ENCODE measurements at regions not wholly inside any gene's neighbourhood (a gene's known extent, or its start where the extent isn't known, plus 50 kb on each side); places are given as distances from the start of the nearest gene placed in this dataset.

DNA sequence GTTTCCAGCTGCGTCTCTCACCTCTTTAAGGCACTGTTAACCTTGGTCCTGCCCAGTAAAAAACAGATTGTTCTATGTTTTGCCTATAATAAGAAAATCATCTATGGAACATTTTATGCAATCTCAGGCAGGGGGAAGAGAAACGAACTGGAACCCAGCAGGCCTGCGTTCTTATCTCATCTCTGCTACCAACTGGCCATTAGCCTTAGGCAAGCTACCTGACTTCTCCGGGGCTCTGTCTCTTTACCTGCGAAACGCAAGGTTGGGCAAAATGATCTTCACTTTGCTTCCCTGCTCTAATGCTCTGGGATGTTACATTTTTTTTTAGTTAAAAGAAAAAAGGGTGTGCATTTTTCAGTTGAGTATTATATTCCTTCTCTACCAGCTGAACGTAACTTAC is 70.5 kb upstream of the WIPF1 start:
- no peak for DNase-seq (ENCODE audit: low read depth, low spot score)

DNA sequence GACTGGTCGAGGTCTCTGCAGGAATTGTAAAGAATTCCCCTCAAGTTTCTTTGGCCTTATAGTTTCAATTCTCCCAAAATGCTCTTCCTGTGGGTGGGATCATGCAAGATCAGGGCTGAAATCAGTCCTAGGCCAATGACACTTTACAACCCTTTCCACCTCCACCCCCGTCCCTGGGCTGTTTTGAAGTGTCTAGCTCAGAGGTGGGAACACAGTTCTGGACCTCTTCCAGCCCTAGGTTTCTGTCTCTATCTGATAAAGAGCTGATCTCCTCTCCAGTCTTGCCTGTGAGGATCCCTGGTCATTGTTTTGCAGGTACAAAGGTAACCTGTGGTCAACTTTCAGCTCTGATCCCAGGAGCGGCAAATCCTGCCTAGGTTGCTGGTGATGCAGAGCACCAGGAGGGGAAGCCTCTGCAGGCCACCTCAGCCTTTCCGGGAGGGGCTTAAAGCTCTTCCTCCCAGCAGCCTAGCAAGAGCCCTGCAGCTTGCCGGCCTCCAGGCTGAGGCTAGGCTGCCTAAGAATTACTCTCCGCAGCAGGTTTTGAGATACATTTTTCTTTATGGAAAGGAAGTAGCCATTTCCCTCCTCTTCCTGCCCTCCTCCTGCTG is 69.8 kb upstream of the WIPF1 start:
- no peak for DNase-seq (ENCODE audit: low read depth, low spot score)

DNA sequence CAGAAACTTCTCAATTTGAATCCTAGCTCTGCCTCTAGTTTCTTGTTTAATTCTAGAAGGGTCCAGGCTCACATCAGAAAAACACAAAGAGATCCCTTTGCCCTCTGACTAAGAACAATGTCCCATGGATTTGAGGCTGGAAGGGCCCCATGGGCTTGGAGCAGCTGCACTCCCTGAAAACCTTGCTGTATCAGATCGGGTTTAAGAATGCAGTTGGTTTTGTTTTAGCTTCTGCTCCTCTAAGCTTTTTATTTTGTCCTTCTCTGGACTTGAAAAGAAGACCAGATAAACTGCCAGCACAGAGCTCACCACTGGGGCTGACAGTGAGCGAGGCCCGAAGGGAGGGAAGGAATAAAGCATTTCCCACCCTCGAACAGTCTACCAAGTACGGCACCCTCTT is 69.2 kb upstream of the WIPF1 start:
- DNase-seq (ENCODE audit: low read depth, low spot score): no peak

DNA sequence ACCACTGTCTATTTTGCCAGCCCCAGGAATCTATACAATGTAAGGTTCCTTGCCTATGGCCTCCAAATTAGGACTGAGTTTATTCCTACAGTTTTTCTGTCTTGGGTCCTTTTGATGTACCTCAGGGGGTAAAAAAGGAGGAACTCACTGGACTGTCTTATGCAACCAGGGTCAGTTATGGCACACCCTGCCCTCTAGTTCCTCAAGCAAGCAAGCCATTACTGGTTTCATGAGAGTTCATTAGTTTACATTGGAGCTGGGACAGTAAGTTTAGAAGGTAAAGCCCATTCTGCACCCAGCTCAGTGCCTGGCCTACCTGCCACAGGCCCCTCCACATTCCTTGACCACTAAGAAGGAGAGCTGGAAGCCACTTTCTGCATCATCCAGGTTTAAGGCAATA is 68.7 kb upstream of the WIPF1 start:
- DNase-seq (ENCODE audit: low read depth, low spot score): no peak

DNA sequence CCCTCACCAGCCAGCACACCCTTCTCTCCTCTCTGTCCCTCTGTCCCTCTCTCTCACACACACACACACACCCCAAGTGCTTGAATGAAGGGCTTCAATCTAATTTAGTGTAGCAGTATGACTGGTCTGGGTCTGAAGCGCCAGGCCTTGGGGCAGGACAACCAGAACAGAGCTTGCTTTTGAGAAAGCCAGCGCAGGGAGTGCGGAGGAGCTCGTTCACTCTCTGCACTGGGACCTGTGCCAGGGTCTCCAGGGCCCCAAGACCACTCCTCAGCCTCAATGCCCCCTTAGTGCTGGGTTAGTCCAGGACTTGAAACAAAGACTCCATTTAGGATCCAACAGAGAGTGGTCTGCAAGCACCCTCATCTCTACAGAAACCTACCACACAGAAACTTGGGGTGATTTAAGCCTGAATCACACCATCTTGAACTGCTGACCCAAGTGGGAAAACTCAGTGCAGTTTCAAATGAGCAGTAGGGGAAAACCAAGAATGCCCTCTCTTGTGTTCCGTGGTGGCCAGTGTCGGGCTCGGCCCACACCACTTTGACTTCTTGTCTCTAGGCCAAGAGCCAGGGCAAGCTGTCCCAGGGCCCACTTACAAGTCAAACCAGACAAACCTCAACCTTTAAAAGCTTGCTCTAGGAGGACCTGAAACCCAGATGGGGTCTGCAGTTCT is 66.6 kb upstream of the WIPF1 start:
- DNase-seq (ENCODE audit: low read depth, low spot score): no peak

DNA sequence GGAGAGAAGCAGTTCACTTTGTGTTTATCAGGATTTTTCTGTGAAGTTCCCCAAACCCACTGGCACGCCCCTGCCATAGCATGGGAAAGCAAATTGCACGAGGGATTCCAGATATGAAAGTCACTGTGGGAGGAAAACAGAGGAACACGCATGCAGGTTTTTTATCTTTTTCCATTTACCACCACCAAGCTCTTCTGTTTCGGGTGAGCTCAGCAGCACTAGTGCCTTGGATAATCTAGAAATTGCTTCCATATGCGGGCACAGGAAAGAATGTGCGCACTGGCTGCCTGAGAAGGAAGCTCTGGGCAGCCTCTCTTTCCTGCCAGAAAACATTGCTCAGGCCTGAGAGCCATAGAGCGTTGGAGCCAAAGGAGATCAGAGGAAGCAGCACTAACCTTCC is 65.9 kb upstream of the WIPF1 start:
- DNase-seq (ENCODE audit: low read depth, low spot score): no peak

DNA sequence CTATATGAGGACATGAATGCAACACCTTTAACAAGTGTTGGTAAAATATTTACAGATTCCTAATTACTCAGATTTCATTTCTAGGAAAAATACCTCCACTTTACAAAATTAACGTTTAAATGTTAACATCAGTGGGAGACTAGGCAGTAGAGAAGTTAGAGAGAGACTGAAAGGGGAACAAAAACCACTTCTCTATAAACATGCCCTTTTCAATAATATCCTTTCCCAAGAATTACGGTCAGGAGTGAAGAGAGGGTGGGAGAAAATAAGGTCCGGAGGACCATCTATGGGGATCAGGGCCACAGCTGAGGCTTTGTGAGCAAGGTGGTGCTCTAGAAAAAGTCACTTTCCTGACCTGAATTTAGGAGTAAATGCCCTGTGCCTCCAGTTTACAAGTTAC is 65.3 kb upstream of the WIPF1 start:
- DNase-seq (ENCODE audit: low read depth, low spot score): no peak

DNA sequence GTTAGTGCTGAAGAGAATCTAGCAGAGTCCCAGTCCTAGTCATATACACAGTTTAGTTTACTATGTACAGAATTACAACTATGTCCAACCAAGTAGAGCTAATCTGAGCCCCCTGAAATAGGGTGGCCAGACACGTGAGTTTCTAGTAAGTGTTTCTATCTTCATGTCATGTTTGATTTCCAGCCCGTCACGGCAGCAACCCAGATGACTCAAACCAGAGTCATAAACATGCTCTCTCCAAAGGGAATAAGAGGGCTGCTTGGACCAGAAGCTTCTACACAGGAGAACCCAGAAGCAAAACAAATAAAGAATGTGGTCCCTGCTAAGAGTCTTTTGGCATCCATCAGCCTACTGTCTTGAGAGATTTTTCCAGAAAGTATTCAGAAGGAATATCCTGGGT is 64.9 kb upstream of the WIPF1 start:
- no peak for DNase-seq (ENCODE audit: low read depth, low spot score)

DNA sequence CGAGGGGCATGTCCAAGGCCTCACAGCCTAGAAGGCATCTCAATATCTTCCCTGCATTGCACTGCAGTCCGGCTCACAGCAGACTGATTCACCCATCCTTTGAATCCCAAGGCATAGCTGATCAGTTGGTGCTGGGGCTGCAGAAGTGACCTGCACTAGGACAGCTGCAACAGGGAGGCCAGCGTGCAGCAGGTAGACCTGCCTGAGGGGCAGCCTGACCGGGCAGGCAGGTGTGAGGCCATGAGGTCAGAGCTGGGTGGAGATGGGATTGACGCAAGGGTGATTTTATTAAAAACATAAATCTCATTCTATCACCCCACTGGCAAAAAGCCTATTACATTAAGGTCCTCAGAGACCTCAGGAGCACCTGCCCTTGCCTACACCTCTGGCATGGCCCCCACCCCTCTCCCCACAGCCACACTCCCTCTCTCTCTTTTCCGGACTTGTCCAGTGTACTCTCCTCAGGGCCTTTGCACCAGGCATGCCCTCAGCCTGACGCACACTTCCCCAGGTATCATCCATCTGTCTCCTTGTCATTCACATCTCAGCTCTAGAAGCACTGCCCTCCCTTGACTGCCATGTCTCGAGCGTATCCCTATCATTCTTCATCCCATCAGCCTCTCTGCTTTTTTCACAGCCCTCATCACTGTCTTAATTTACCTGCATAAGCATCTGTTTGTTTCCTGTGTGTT is 63.5 kb upstream of the WIPF1 start:
- no peak for DNase-seq (ENCODE audit: low read depth, low spot score)

DNA sequence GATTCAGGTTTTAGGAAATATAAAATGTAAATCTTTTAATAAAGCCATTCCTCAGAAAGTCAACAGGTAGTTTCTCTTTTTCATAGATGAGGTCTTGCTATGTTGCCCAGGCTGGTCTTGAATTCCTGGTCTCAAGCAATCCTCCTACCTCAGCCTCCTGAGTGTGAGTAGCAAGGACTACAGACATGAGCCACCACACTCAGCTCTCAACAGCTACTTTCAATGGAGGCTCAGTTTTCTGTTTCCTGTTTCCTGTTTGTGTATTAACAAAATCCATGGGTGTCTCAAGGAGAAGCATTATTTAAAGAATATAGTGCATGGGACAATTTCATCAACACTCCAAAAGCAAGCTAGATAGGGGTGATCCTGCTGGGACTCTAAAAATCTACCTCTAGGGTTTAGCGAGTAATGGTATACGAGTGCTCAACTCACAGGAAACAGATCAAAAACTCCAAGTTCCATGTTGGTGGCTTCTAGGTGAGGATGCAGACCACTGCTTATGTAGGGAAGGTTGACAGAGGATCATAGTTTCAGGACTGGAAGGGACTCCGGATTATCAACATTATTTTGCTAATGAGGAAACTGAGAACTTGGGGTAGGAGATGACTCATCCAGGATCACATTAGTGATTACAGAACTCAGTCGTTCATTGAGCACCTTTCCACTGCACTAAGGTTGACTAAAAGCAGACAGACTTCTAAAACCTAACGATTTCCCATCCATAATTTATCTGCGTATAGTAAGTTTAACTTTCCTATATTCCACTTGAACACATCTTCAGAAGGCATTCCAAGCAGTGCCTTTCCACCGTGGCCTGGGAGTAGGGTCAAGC is 61.7 kb upstream of the WIPF1 start:
- no peak for DNase-seq (ENCODE audit: low read depth, low spot score)

DNA sequence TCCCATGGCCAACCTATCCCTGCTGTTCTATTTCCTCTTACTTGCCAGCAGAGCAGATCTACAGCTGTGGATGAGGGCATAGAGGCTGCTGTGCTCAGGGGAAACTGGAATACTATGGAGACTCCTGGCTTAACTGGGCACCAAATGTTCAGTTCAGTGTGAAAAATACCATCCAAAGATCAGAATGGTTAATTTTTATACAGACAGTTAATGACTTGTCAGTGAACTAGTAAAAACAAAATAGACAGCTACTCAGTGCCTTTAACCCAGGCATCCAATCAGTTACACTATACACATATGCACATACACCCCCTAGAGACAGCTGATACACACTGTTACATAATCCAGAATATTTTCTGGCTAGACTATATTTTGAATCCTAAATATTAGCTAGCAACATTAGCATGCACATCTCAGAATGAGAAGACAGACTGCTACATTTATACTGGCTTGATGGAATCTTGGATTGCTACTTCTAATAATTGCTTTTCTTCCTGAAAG is 59.1 kb upstream of the WIPF1 start:
- no peak for DNase-seq (ENCODE audit: low read depth, low spot score)

DNA sequence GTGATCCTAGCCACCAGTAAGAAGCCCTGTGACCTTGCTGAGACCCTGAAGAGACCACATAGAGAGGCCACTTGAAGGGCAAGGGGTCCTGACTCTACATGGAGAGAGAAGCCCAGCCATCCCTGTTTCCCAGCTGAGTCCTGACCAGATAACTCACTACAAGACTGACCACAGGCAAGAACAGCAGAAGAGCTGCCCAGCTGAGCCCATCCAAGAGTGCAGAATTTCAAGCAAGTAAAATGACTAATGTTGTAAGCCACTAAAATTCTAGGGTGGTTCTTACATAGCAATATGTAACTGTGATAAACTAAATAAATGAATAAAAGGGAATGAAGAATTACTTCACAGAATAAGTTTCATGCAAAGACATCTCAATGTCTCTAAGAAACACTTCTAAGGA is 58.4 kb upstream of the WIPF1 start:
- DNase-seq (ENCODE audit: low read depth, low spot score): no peak

DNA sequence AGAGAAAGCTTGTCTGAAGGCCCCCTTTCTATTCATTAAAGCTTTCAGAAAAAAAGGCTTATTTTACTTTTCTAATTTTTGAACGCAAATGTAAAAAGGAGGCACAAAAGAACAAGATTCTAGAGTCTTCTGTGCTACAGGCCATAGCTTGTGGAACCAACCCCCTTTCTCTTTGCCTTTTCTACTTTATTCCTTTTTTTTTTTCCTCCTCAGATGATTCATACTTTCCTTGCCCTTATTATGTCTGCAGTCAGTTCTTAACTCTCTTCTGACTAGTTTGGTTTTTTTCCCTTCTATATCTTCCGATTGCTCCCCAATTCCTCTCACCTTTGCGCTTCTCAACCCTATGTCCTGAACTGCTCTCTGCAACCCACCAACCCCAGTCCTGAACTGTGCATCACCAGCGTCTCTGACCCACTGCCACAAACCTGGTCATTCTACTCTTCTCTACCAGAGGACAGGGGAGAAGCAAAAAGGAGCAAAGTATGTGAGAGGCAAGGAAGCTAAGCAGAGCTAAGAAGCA is 56.9 kb upstream of the WIPF1 start:
- no peak for DNase-seq (ENCODE audit: low read depth, low spot score)

DNA sequence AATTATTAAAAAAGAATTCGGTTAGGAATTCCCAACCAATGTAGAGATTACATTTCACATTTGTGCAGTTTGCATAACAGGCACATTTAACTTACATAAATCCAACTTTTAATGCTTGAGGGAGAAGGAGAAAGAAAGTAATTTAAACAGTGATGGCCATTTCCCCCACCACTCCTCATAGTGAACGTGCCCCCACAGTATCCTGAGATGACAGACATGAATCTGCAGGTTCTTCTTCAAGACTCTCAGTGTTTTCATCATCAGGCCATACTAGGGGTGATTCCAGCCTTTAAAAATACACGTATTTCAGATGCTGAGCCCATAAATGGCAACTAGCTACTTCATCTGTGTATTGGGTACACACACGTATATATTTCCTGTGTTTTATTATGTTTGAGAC is 51.3 kb upstream of the WIPF1 start:
- no peak for DNase-seq (ENCODE audit: low read depth, low spot score)

All from activated CD4-positive, CD25-positive, alpha-beta regulatory T cell treated with anti-CD3 and anti-CD28 coated beads, Interleukin-2, amount 50 U/mL, for 16 hours (primary cell).